ENCODE measurements at regions not wholly inside any gene's neighbourhood (a gene's known extent, or its start where the extent isn't known, plus 50 kb on each side); places are given as distances from the start of the nearest gene placed in this dataset.

GRCh38 chr10:108872854-108873253 lies 1050.5 kb downstream of the XPNPEP1 start:
- ChIA-PET POLR2A (no interaction called here), RAD21 (ENCODE audit: low non-redundant PET in 1 of 2, low total read pairs in 2 of 2, uncharacterized antibody in 2 of 2, unreplicated experiment in 2 of 2) (no interaction called here), CTCF (no interaction called here)
- Histone ChIP-seq H3K4me1 (ENCODE audit: control insufficient read depth in 1 of 2, insufficient read depth in 2 of 2, low read length in 2 of 2) (no peaks in the 10 kb centered on the region), H2AFZ (ENCODE audit: low read depth, low read length, poor library complexity, severe bottlenecking) (no peak overlapping the region), H3K9me3 (ENCODE audit: control insufficient read depth in 1 of 2, insufficient read depth in 1 of 2, low read depth in 1 of 2, low read length in 2 of 2) (peaks cover 33 to 38% of the 10 kb centered on the region in 2 experiments; a peak in 2 of 4 replicates), H3K9ac (ENCODE audit: low read length) (no peak overlapping the region), H3K9me2 (ENCODE audit: insufficient read depth) (no peaks in the 10 kb centered on the region), H3K4me3 (replicated peaks in 1 of 2; ENCODE audit: low read depth in 1 of 2, low read length in 2 of 2) (no peak overlapping the region), H4K20me1 (ENCODE audit: insufficient read depth) (no peaks in the 10 kb centered on the region), H3K79me2 (ENCODE audit: insufficient read depth, low read length) (no peaks in the 10 kb centered on the region), H3K27me3 (ENCODE audit: insufficient read depth, low read length) (no peaks in the 10 kb centered on the region), H3K27ac (ENCODE audit: low read depth, low read length) (no peak overlapping the region), H3K4me2 (ENCODE audit: low read length) (no peak overlapping the region), H3K36me3 (ENCODE audit: control insufficient read depth in 1 of 2, insufficient read depth in 2 of 2, low read length in 2 of 2) (no peaks in the 10 kb centered on the region)
- ATAC-seq (no peak), DNase-seq (ENCODE audit: low read depth, low spot score) (no peak)
- intact Hi-C loops (cut with micrococcal nuclease) = no loop called here
- no peak for TF ChIP-seq CEBPB (IDR thresholded peaks at IDR 0.05; ENCODE audit: low read depth)
- TF ChIP-seq CTCF (IDR thresholded peaks at IDR 0.05 in 2 of 3, conservative IDR thresholded peaks at IDR 0.05 in 1 of 3; ENCODE audit: borderline replicate concordance in 1 of 3, insufficient read depth in 1 of 3, low read depth in 2 of 3, low read length in 2 of 3) = no peak
- TF ChIP-seq ZFX (IDR thresholded peaks at IDR 0.05) = no peak
- TF ChIP-seq JUND (IDR thresholded peaks at IDR 0.05) = no peak
- no peak for TF ChIP-seq ZNF274 (IDR thresholded peaks at IDR 0.05; ENCODE audit: low read depth, low read length)
- no peak for TF ChIP-seq SRF (IDR thresholded peaks at IDR 0.05; ENCODE audit: low read depth)
- TF ChIP-seq REST (IDR thresholded peaks at IDR 0.05; ENCODE audit: low read depth) = no peak
- TF ChIP-seq EZH2 (IDR thresholded peaks at IDR 0.05) = no peak
- TF ChIP-seq SP1 (IDR thresholded peaks at IDR 0.05; ENCODE audit: low read depth) = no peak
- no peak for TF ChIP-seq SIN3A (IDR thresholded peaks at IDR 0.05; ENCODE audit: low read depth)
- TF ChIP-seq EGR1 (IDR thresholded peaks at IDR 0.05; ENCODE audit: low read depth) = no peak
- TF ChIP-seq POLR2A (IDR thresholded peaks at IDR 0.05; ENCODE audit: borderline replicate concordance, extremely low read depth, insufficient read depth, insufficient read length) = no peak
- no peak for TF ChIP-seq FOSL1 (IDR thresholded peaks at IDR 0.05; ENCODE audit: low read depth)
- TF ChIP-seq EZH2phosphoT487 (IDR thresholded peaks at IDR 0.05; ENCODE audit: borderline replicate concordance) = no peak
- no peak for TF ChIP-seq TCF7L2 (IDR thresholded peaks at IDR 0.05; ENCODE audit: borderline replicate concordance, extremely low read depth, insufficient read depth, insufficient read length)
- no peak for TF ChIP-seq CBX3 (IDR thresholded peaks at IDR 0.05; ENCODE audit: low read depth)
- no peak for TF ChIP-seq MAX (IDR thresholded peaks at IDR 0.05)
- no TSS peak for BruUV-seq (replicated peaks)

Measured in HCT116 (cell line).